Activated naive CD8-positive, alpha-beta T cell treated with anti-CD3 and anti-CD28 coated beads, Interleukin-2, amount 10 ng/mL, durations not matched to agents 7 days and 5 days (primary cell): ENCODE measurements at regions not wholly inside any gene's neighbourhood (a gene's known extent, or its start where the extent isn't known, plus 50 kb on each side); places are given as distances from the start of the nearest gene placed in this dataset.

Experiments used
- ATAC-seq: fragments of 150-1000 bp; cut with Tn5 transposase; one replicate; pipeline ENCODE4 v1.10.0; 2021; ENCODE audit warnings: low read depth, moderate library complexity
- POLR2A ChIA-PET: fragments of 350-600 bp; sonication (Branson Sonifier 250); formaldehyde crosslinking; loops from one replicate; lab custom pipeline; 2021; ENCODE audit warnings: antibody characterized with exemption; lab: Charles Lee
- DNase-seq: peaks from one replicate; pipeline ENCODE4 v3.0.0; 2021
- H3K27ac Mint-ChIP-seq: one replicate; pipeline ENCODE4 v1.8.0; 2022; ENCODE audit warnings: mild to moderate bottlenecking, mixed read lengths
- H3K27me3 Mint-ChIP-seq: one replicate; pipeline ENCODE4 v1.8.0; 2022; ENCODE audit warnings: mild to moderate bottlenecking, moderate library complexity, mixed read lengths
- H3K36me3 Mint-ChIP-seq: one replicate; pipeline ENCODE4 v1.8.0; 2021; ENCODE audit warnings: mild to moderate bottlenecking, mixed read lengths
- H3K4me1 Mint-ChIP-seq: one replicate; pipeline ENCODE4 v1.8.0; 2021; ENCODE audit warnings: mixed read lengths
- H3K4me3 Mint-ChIP-seq: one replicate; pipeline ENCODE4 v1.8.0; 2022; ENCODE audit warnings: mild to moderate bottlenecking, moderate library complexity, mixed read lengths
- H3K9me3 Mint-ChIP-seq: one replicate; pipeline ENCODE4 v1.8.0; 2021; ENCODE audit warnings: mixed read lengths

GRCh38 chr20:57797401-57797800 lies 87.6 kb upstream of the PMEPA1 start:
- POLR2A ChIA-PET = no interaction called here
- Mint-ChIP-seq H3K4me1 (peaks cover 3% of the 10 kb centered on the region), H3K27me3 (no peaks in the 10 kb centered on the region), H3K36me3 (no peaks in the 10 kb centered on the region), H3K9me3 (no peaks in the 10 kb centered on the region), H3K27ac (no peak overlapping the region), H3K4me3 (no peak overlapping the region)
- ATAC-seq (no peak), DNase-seq (no peak)

DNA sequence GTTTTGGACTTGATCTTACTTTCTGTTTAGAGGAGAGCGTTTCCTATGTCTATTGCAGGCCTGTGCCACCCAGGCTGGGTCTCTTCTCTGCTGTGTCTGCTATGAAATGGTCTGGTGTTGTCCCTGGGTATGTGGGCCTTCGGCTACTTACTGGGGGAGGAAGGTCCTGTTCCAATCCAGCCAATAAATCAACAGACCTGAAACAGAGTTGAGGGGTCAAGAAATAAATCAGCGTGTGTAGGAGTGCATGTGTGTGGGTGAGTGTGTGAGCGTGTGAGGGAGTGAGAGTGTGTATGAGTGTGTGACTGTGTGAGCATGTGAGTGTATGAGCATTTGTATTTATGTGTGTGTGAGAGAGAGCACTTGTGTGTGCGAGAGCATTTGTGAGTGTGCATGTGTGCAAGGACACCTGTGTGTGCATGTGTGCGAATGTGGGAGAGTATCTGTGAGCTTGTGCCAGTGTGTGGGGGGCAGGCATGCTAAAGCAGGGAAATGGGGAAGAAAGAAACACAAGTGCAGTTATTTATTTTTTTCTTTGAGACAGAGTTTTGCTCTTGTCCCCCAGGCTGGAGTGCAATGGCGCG lies 86.3 kb upstream of the PMEPA1 start:
- no peak for ATAC-seq
- Mint-ChIP-seq H3K4me1 (peaks cover 3% of the 10 kb centered on the region), H3K9me3 (no peaks in the 10 kb centered on the region), H3K27me3 (no peaks in the 10 kb centered on the region), H3K27ac (no peak overlapping the region), H3K36me3 (no peaks in the 10 kb centered on the region), H3K4me3 (no peak overlapping the region)
- no peak for DNase-seq
- POLR2A ChIA-PET = no interaction called here

DNA sequence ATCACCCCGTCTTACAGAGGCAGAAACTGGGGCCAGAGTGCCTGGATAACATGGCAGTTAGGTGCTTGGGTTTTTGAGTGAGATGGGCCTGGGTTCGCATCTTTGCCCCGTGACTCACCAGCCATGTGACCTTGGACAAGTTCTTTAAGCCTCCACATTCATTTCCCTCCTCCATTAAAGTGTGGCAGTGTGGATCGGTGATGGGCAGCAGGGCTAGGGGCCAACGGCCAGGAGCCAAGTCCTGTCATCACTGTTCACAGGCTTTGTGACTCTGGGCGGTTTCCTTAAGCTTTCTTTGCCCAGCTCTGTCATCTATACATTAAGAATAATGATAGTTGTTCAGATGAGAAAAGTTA lies 85.5 kb upstream of the PMEPA1 start:
- H3K4me1 Mint-ChIP-seq = peaks cover 3% of the 10 kb centered on the region
- no peaks in the 10 kb centered on the region for H3K36me3 Mint-ChIP-seq
- no peak overlapping the region for H3K27ac Mint-ChIP-seq
- no peaks in the 10 kb centered on the region for H3K27me3 Mint-ChIP-seq
- no peak for ATAC-seq
- POLR2A ChIA-PET = no interaction called here
- DNase-seq = no peak
- no peak overlapping the region for H3K4me3 Mint-ChIP-seq
- no peaks in the 10 kb centered on the region for H3K9me3 Mint-ChIP-seq

- DNase-seq = no peak
- Mint-ChIP-seq H3K36me3 (no peaks in the 10 kb centered on the region), H3K27me3 (no peaks in the 10 kb centered on the region), H3K9me3 (no peaks in the 10 kb centered on the region), H3K27ac (no peak overlapping the region), H3K4me3 (no peak overlapping the region), H3K4me1 (peaks cover 3% of the 10 kb centered on the region)
- POLR2A ChIA-PET = no interaction called here
- ATAC-seq = no peak
Observed at GRCh38 chr20:57794600-57795341, 85.0 kb upstream of the PMEPA1 start.

DNA sequence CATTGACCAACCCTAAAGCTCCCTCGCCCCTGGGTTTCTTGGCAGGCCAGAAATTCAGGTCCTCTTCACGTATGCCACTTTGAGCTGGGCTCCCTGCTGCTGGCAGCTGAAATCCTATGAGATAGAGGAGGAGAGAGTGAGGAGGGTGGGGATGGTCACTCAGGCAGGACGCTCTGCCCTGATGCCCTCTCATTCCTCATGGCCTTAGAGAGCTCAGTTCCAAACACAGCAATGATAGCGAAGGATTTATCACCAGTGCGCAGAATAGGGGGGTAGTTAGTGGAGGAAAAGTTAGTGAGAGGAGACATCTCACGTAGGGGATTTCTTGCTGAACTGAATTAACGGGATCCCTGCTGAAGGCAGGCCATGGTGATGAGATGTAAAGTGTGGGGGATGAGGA lies 84.2 kb upstream of the PMEPA1 start:
- POLR2A ChIA-PET = no interaction called here

DNA sequence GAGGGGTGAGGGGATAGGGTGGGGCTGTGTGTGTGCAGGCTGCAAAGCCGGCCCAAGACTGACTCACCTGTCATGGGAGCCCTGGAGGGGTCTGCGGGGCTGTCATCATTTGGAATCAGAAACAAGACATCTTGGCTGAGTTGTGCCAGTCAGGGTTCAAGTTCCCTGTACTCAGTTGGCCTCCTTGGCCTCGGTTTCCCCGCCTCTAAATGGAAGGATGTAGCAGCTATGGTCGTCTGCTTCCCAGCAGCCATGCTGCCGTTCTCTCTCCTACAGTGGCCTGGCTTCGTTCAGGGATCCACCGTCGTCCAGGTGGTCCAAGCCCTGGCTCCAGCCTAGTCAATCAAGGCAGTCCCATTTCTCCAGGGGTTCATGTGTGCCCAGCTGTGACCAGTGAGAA lies 83.6 kb upstream of the PMEPA1 start:
- Mint-ChIP-seq H3K27me3 (no peaks in the 10 kb centered on the region), H3K4me3 (no peak overlapping the region), H3K4me1 (peaks cover 3% of the 10 kb centered on the region)

More for the DNA sequence above, 84.2 kb upstream of the PMEPA1 start:
- Mint-ChIP-seq H3K4me1 (peaks cover 3% of the 10 kb centered on the region), H3K27me3 (no peaks in the 10 kb centered on the region), H3K9me3 (no peaks in the 10 kb centered on the region), H3K36me3 (no peaks in the 10 kb centered on the region), H3K27ac (no peak overlapping the region), H3K4me3 (no peak overlapping the region)
- no peak for DNase-seq
- ATAC-seq = no peak

GRCh38 chr20:57792386-57793080 lies 82.7 kb upstream of the PMEPA1 start:
- Mint-ChIP-seq H3K36me3 (no peaks in the 10 kb centered on the region), H3K27ac (no peak overlapping the region), H3K4me1 (peaks cover 3% of the 10 kb centered on the region), H3K9me3 (no peaks in the 10 kb centered on the region), H3K4me3 (no peak overlapping the region), H3K27me3 (no peaks in the 10 kb centered on the region)
- POLR2A ChIA-PET = no interaction called here
- ATAC-seq (no peak), DNase-seq (no peak)

More for the DNA sequence above, 83.6 kb upstream of the PMEPA1 start:
- H3K9me3 Mint-ChIP-seq = no peaks in the 10 kb centered on the region
- POLR2A ChIA-PET = no interaction called here
- ATAC-seq = no peak
- no peak for DNase-seq
- H3K27ac Mint-ChIP-seq = no peak overlapping the region
- H3K36me3 Mint-ChIP-seq = no peaks in the 10 kb centered on the region

GRCh38 chr20:57791966-57792365 lies 82.2 kb upstream of the PMEPA1 start:
- Mint-ChIP-seq H3K4me3 (no peak overlapping the region), H3K27me3 (no peaks in the 10 kb centered on the region), H3K4me1 (peaks cover 3% of the 10 kb centered on the region), H3K36me3 (no peaks in the 10 kb centered on the region), H3K9me3 (no peaks in the 10 kb centered on the region), H3K27ac (no peak overlapping the region)
- POLR2A ChIA-PET = no interaction called here
- ATAC-seq (no peak), DNase-seq (no peak)

DNA sequence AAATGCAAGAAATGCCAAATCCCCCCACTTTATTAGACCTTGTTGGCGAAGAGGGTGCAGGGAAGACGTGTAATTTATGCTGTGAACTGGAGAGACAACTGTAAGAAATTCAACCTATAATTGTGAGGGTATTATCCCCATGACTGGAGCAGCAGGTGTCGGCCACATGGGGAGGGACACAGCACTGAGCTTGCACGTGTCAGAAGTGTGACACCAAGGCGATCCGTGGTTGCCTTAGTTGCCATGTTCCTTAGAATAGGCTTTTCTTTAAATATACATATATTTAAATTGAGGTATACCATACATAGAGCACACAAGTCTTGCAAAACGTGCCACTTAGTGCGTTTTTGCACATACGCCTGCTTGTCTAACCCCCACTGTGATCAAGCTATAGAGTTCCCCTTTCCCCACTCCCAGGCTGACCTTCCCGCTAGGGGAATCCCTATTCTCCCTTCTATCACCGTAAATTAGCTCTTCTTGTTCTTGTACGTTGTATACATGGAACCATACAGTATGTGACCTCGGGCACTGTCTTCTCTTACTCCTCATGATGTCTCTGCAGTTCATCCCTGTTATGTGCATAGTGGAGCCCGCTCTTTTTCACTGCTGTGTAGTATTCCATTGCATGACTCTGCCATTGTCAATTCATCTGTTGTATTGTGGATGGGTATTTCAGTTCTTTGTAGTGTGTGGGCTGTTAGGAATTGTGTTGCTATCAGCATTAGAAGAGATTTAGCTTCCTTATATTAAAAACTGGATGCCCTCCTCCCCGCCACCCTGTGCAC lies 81.6 kb upstream of the PMEPA1 start:
- H3K27me3 Mint-ChIP-seq = no peaks in the 10 kb centered on the region
- H3K4me1 Mint-ChIP-seq = peaks cover 3% of the 10 kb centered on the region
- POLR2A ChIA-PET = no interaction called here
- H3K36me3 Mint-ChIP-seq = no peaks in the 10 kb centered on the region
- H3K9me3 Mint-ChIP-seq = no peaks in the 10 kb centered on the region
- H3K4me3 Mint-ChIP-seq = no peak overlapping the region
- ATAC-seq = no peak
- no peak for DNase-seq
- no peak overlapping the region for H3K27ac Mint-ChIP-seq

DNA sequence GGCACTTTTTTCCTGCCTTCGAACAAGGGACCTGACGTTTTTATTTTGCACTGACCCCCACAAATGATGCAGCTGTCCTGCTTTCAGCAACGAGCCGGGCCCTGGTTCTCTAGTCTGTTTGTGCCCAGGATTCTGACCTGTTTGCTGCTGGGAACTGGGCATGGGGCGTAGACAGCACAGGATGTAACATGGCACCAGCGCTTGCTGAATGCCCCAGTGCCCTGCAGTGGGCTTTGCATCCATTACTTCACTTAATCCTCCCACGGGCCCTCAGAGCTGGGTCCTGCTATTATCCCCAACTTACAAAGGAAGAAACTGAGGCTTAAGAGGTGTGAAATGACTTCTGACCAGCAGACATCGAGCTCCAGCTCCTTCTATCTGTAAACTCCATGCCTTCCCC lies 80.4 kb upstream of the PMEPA1 start:
- H3K27ac Mint-ChIP-seq = no peak overlapping the region
- ATAC-seq (no peak), DNase-seq (no peak)
- H3K4me3 Mint-ChIP-seq = no peak overlapping the region
- H3K27me3 Mint-ChIP-seq = no peaks in the 10 kb centered on the region
- H3K4me1 Mint-ChIP-seq = no peaks in the 10 kb centered on the region
- H3K9me3 Mint-ChIP-seq = no peaks in the 10 kb centered on the region
- no peaks in the 10 kb centered on the region for H3K36me3 Mint-ChIP-seq
- POLR2A ChIA-PET = no interaction called here

GRCh38 chr20:57788936-57789613 lies 79.3 kb upstream of the PMEPA1 start:
- ATAC-seq (no peak), DNase-seq (no peak)
- Mint-ChIP-seq H3K4me3 (no peak overlapping the region), H3K27me3 (no peaks in the 10 kb centered on the region), H3K9me3 (no peaks in the 10 kb centered on the region), H3K4me1 (no peaks in the 10 kb centered on the region), H3K36me3 (no peaks in the 10 kb centered on the region), H3K27ac (no peak overlapping the region)
- POLR2A ChIA-PET = no interaction called here

- H3K27me3 Mint-ChIP-seq = no peaks in the 10 kb centered on the region
- no peaks in the 10 kb centered on the region for H3K36me3 Mint-ChIP-seq
- no peak overlapping the region for H3K27ac Mint-ChIP-seq
- no peaks in the 10 kb centered on the region for H3K9me3 Mint-ChIP-seq
- POLR2A ChIA-PET = no interaction called here
- H3K4me1 Mint-ChIP-seq = no peaks in the 10 kb centered on the region
- no peak overlapping the region for H3K4me3 Mint-ChIP-seq
- ATAC-seq (no peak), DNase-seq (no peak)
Observed at GRCh38 chr20:57787990-57788781, 78.4 kb upstream of the PMEPA1 start.
